22Rv1 (cell line): ENCODE measurements at regions not wholly inside any gene's neighbourhood (a gene's known extent, or its start where the extent isn't known, plus 50 kb on each side); places are given as distances from the start of the nearest gene placed in this dataset.
A peak's percentile ranks its signal among the peaks of the same experiment; 100 is the strongest.
"Not testable (repeated sequence)": the region's sequence is repeated elsewhere in the genome, so short reads cannot be mapped to it uniquely, and the experiment has no call there.

Source experiments
- H3K27ac ChIP-seq: fragments of 450-650 bp; 2 replicates; pipeline ENCODE4 v1.5.1; 2017
- ZFX ChIP-seq: fragments of 450-650 bp; IDR thresholded peaks from 2 replicates; pipeline ENCODE4 v1.6.1; 2017; ENCODE audit warnings: antibody characterized with exemption, borderline replicate concordance
- TF ChIP-seq, protein P1 (sequence below): fragments of 450-650 bp; IDR thresholded peaks from 2 replicates; pipeline ENCODE4 v1.5.1; 2017; ENCODE audit warnings: mild to moderate bottlenecking

DNA sequence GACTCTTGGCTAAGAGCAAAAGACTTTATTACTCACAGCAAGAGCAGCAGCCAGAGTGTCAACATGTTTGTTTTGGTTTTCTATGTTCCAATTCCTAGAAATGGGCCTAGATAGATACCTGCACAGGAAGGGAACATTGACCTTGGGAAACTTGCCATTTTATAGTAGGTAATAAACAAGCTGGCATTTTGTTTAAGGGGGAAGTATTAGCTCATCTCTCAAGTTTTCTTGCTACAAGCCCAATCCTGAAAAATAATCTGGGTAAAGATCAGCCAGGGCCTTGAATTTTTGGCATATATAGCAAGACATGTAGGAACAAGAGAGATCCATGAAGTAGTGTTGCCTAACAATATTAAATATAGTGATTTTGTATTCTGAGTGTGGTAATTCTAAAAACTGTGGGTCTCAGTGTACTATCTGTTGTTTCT lies 51.4 kb upstream of the RGL1 start:
- no peak overlapping the region for H3K27ac ChIP-seq
- TF ChIP-seq, protein P1, sequence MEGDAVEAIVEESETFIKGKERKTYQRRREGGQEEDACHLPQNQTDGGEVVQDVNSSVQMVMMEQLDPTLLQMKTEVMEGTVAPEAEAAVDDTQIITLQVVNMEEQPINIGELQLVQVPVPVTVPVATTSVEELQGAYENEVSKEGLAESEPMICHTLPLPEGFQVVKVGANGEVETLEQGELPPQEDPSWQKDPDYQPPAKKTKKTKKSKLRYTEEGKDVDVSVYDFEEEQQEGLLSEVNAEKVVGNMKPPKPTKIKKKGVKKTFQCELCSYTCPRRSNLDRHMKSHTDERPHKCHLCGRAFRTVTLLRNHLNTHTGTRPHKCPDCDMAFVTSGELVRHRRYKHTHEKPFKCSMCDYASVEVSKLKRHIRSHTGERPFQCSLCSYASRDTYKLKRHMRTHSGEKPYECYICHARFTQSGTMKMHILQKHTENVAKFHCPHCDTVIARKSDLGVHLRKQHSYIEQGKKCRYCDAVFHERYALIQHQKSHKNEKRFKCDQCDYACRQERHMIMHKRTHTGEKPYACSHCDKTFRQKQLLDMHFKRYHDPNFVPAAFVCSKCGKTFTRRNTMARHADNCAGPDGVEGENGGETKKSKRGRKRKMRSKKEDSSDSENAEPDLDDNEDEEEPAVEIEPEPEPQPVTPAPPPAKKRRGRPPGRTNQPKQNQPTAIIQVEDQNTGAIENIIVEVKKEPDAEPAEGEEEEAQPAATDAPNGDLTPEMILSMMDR = no peak
- no peak for TF ChIP-seq ZFX

DNA sequence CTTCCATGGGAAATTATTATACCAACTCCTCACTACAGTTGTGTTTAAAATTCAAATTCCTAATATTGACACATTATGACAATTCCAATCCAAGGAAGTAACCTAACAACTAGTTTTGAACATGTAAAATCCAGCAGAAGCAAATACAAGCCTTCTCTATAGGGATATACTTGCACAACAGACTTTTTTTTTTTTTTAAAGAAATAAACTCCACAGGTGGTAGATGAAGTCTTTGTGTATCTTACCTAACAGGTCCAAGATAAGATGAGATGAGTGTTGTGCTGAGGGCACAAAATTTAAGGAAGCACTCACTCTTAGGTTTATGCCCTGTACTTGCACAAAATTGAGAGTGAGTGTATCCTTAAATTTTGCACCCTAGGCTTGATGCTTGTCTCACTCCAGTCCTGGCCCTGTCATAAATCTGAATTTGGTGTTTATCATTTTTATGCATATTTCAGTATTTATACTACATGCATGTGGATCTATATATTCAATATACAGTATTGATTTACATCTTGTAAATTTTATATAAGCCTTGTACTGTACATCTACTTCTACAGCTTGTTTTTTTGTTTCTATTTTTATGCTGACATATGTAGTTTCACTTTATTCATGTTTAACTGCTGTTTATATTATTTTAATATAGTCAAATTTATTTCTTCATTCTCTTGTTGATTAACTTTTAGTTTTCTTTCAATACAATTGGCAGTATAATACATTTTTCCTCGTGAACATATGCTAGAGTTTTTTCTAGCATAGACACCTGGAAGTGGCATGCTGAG lies 60.6 kb upstream of the RGL1 start:
- H3K27ac ChIP-seq = no peak overlapping the region
- TF ChIP-seq, protein P1 = no peak
- no peak for TF ChIP-seq ZFX

DNA sequence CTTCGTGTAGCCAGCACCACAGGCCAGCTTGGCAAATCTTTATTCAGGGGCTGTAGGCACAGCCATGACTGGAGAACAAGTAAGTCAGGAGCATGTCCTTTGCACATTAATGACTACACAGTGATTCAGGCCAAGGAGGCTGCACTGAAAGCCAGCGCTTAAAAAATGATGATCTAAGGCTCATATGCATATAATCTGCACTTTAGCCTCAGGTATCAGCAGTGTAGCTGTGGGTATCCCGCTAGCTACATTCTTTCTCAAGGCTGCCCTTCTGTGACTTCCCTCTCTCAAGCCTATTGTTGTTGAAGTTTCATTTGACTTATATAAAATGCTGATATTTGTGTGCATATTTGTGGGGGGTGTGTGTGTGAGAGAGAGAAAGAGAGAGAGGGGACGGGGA lies 62.6 kb upstream of the RGL1 start:
- TF ChIP-seq, protein P1 = no peak
- TF ChIP-seq ZFX = no peak
- H3K27ac ChIP-seq = no peak overlapping the region

DNA sequence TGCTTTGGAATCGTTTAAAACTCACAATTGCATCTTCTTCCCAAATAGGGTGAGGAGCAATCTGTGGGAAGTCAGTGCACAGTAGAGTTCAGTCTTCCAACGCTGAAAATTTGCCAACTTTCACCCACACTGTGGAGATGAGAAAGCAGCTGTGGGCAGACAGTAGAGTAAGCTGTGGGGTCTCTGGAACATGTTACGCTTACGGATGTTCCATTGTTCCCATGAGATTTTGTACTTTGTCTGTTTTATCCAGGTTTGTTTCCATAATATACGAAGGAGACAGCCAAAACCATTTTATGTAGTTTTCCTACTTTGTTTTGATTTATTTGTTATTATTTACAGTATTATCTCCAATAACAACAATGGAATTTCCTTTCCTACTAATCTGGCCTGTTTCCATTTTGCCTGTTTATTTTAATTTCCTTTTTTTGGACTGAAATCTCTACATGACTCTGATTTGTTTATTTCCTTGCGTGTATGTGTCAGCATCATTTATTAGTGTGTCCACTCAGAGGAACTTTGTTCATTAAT lies 65.1 kb upstream of the RGL1 start:
- H3K27ac ChIP-seq = no peak overlapping the region
- TF ChIP-seq, protein P1 = no peak
- no peak for TF ChIP-seq ZFX

DNA sequence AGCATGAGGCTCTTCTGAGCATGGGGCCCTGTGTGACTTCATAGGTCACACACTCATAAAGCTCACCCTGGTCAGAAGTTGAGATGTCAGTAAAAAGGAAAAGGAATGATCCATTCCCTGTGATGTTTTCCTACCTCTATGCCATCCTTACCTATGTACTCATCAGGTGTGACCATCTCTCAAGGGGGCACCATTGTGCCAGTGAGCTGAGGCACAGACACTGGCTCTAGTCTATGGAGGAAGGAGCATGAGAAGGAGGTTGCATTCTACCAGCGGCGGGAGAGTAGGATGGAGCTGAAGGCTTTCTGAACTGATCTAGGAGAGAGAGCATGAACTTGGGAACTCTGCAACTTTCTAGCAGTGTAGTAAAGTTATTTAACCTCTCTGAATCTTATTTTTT lies 65.8 kb upstream of the RGL1 start:
- no peak overlapping the region for H3K27ac ChIP-seq
- no peak for TF ChIP-seq ZFX
- TF ChIP-seq, protein P1 = peak; percentile 10; the same call in 1 of the 2 replicates

DNA sequence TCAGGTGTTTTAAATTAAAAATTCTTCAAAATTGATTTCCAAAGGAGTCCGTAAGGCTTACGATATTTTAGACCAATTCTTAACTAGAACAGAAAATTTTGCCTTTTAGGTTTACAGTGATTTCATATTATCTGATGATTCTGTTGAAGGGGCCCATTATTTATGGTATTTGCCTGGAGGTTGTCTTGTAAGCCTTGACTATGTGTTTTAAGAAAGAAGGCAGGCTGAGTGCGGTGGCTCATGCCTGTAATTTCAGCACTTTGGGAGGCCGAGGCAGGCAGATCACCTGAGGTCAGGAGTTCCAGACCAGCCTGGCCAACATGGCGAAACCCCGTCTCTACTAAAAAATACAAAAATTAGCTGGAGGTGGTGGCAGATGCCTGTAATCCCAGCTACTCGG lies 67.0 kb upstream of the RGL1 start:
- H3K27ac ChIP-seq = not testable (repeated sequence)

DNA sequence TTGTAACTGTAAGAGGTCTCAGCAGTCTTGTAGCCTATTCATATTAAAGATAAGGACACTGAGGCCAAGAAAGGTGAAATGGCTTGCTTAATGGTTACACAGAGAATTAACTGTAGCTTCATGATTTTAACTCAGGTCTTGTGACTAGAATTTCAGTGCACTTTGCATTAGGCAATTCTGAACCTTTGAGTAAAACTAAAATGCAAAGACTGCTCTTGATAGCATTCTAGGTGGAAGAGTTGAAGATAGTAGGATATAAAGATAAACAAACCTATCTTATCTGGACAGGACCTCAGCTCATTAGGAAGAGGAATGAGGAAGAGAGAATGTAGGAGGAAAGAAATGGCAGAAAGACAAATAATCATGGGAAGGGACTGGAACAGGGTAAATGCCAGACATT lies 68.6 kb upstream of the RGL1 start:
- H3K27ac ChIP-seq = no peak overlapping the region
- TF ChIP-seq, protein P1 = no peak
- TF ChIP-seq ZFX = no peak
